ENCODE measurements at regions not wholly inside any gene's neighbourhood (a gene's known extent, or its start where the extent isn't known, plus 50 kb on each side); places are given as distances from the start of the nearest gene placed in this dataset.

- no peaks in the 10 kb centered on the region for H3F3A ChIP-seq (ENCODE audit: insufficient read depth)
- H3K9me2 ChIP-seq (replicated peaks; ENCODE audit: insufficient read depth, low read length) = no peaks in the 10 kb centered on the region
- no peaks in the 10 kb centered on the region for H3K36me3 ChIP-seq (ENCODE audit: low read length)
- no peaks in the 10 kb centered on the region for H4K20me1 ChIP-seq (ENCODE audit: low read depth, low read length)
- no peaks in the 10 kb centered on the region for H3K79me2 ChIP-seq (ENCODE audit: insufficient read depth, low read length)
- H3K9me3 ChIP-seq (ENCODE audit: insufficient read depth, low read length) = no peaks in the 10 kb centered on the region
- TF ChIP-seq EZH2phosphoT487 (conservative IDR thresholded peaks at IDR 0.05; ENCODE audit: low read length) (no peak), CTCF (IDR thresholded peaks at IDR 0.05; ENCODE audit: insufficient read depth, low read length, poor library complexity, severe bottlenecking) (no peak)
- H2AFZ ChIP-seq (ENCODE audit: low read depth, low read length, severe bottlenecking) = no peak overlapping the region
- H3K4me3 ChIP-seq (ENCODE audit: insufficient read depth, low read length, poor library complexity, severe bottlenecking) = no peak overlapping the region
- H3K27ac ChIP-seq (ENCODE audit: low read depth, low read length) = no peak overlapping the region
- no peaks in the 10 kb centered on the region for H3K27me3 ChIP-seq (ENCODE audit: low read length)
- H3K4me2 ChIP-seq (ENCODE audit: low read depth, low read length, poor library complexity, severe bottlenecking) = no peak overlapping the region
- H3K9ac ChIP-seq (ENCODE audit: low read length) = no peak overlapping the region
These were observed 79.8 kb upstream of the DYNLRB2 start for GRCh38 chr16:80460988-80461387.

GRCh38 chr16:80459966-80460365, 80.8 kb upstream of the DYNLRB2 start:
- Histone ChIP-seq H3K9me2 (replicated peaks; ENCODE audit: insufficient read depth, low read length) (no peaks in the 10 kb centered on the region), H3K9ac (ENCODE audit: low read length) (no peak overlapping the region), H3F3A (ENCODE audit: insufficient read depth) (no peaks in the 10 kb centered on the region), H2AFZ (ENCODE audit: low read depth, low read length, severe bottlenecking) (no peak overlapping the region), H3K27ac (ENCODE audit: low read depth, low read length) (no peak overlapping the region), H3K4me3 (ENCODE audit: insufficient read depth, low read length, poor library complexity, severe bottlenecking) (no peak overlapping the region), H3K9me3 (ENCODE audit: insufficient read depth, low read length) (no peaks in the 10 kb centered on the region), H4K20me1 (ENCODE audit: low read depth, low read length) (no peaks in the 10 kb centered on the region), H3K4me2 (ENCODE audit: low read depth, low read length, poor library complexity, severe bottlenecking) (no peak overlapping the region), H3K27me3 (ENCODE audit: low read length) (no peaks in the 10 kb centered on the region), H3K36me3 (ENCODE audit: low read length) (no peaks in the 10 kb centered on the region), H3K79me2 (ENCODE audit: insufficient read depth, low read length) (no peaks in the 10 kb centered on the region)
- no peak for TF ChIP-seq EZH2phosphoT487 (conservative IDR thresholded peaks at IDR 0.05; ENCODE audit: low read length)
- no peak for TF ChIP-seq CTCF (IDR thresholded peaks at IDR 0.05; ENCODE audit: insufficient read depth, low read length, poor library complexity, severe bottlenecking)

GRCh38 chr16:80459331-80459777, 81.4 kb upstream of the DYNLRB2 start:
- Histone ChIP-seq H3K4me3 (ENCODE audit: insufficient read depth, low read length, poor library complexity, severe bottlenecking) (no peak overlapping the region), H3K9ac (ENCODE audit: low read length) (no peak overlapping the region), H3K9me3 (ENCODE audit: insufficient read depth, low read length) (no peaks in the 10 kb centered on the region), H4K20me1 (ENCODE audit: low read depth, low read length) (no peaks in the 10 kb centered on the region), H2AFZ (ENCODE audit: low read depth, low read length, severe bottlenecking) (no peak overlapping the region), H3K79me2 (ENCODE audit: insufficient read depth, low read length) (no peaks in the 10 kb centered on the region), H3K9me2 (replicated peaks; ENCODE audit: insufficient read depth, low read length) (no peaks in the 10 kb centered on the region), H3K36me3 (ENCODE audit: low read length) (no peaks in the 10 kb centered on the region), H3F3A (ENCODE audit: insufficient read depth) (no peaks in the 10 kb centered on the region), H3K27ac (ENCODE audit: low read depth, low read length) (no peak overlapping the region), H3K27me3 (ENCODE audit: low read length) (no peaks in the 10 kb centered on the region), H3K4me2 (ENCODE audit: low read depth, low read length, poor library complexity, severe bottlenecking) (no peak overlapping the region)
- no peak for TF ChIP-seq EZH2phosphoT487 (conservative IDR thresholded peaks at IDR 0.05; ENCODE audit: low read length)
- no peak for TF ChIP-seq CTCF (IDR thresholded peaks at IDR 0.05; ENCODE audit: insufficient read depth, low read length, poor library complexity, severe bottlenecking)

All from SU-DHL-6 (cell line).